ENCODE measurements at regions not wholly inside any gene's neighbourhood (a gene's known extent, or its start where the extent isn't known, plus 50 kb on each side); places are given as distances from the start of the nearest gene placed in this dataset.

- peak; percentile 79 for DNase-seq (ENCODE audit: low read depth)
- H3K4me3 ChIP-seq (ENCODE audit: low read depth, low read length) = no peak overlapping the region
- no peak for TF ChIP-seq CTCF (conservative IDR thresholded peaks at IDR 0.05; ENCODE audit: low read depth, low read length)
These were observed 153.9 kb upstream of the NDUFV2 start for GRCh38 chr18:8948471-8949149.

GRCh38 chr18:8949206-8949605 lies 153.3 kb upstream of the NDUFV2 start:
- DNase-seq (ENCODE audit: low read depth) = no peak
- H3K4me3 ChIP-seq (ENCODE audit: low read depth, low read length) = no peak overlapping the region
- TF ChIP-seq CTCF (conservative IDR thresholded peaks at IDR 0.05; ENCODE audit: low read depth, low read length) = no peak

GRCh38 chr18:8951491-8951890 lies 151.0 kb upstream of the NDUFV2 start:
- H3K4me3 ChIP-seq (ENCODE audit: low read depth, low read length) = no peak overlapping the region
- no peak for TF ChIP-seq CTCF (conservative IDR thresholded peaks at IDR 0.05; ENCODE audit: low read depth, low read length)
- no peak for DNase-seq (ENCODE audit: low read depth)

- no peak for TF ChIP-seq CTCF (conservative IDR thresholded peaks at IDR 0.05; ENCODE audit: low read depth, low read length)
- H3K4me3 ChIP-seq (ENCODE audit: low read depth, low read length) = no peak overlapping the region
- no peak for DNase-seq (ENCODE audit: low read depth)
These were observed 150.3 kb upstream of the NDUFV2 start for GRCh38 chr18:8952174-8952573.

GRCh38 chr18:8952769-8953760 lies 149.4 kb upstream of the NDUFV2 start:
- peak; percentile 43 for TF ChIP-seq CTCF (conservative IDR thresholded peaks at IDR 0.05; ENCODE audit: low read depth, low read length)
- peak; percentile 94 for DNase-seq (ENCODE audit: low read depth)
- H3K4me3 ChIP-seq (ENCODE audit: low read depth, low read length) = no peak overlapping the region

GRCh38 chr18:8957731-8958130 lies 144.8 kb upstream of the NDUFV2 start:
- no peak for DNase-seq (ENCODE audit: low read depth)
- H3K4me3 ChIP-seq (ENCODE audit: low read depth, low read length) = no peak overlapping the region
- TF ChIP-seq CTCF (conservative IDR thresholded peaks at IDR 0.05; ENCODE audit: low read depth, low read length) = no peak

All from choroid plexus epithelial cell (primary cell).